ENCODE measurements at regions not wholly inside any gene's neighbourhood (a gene's known extent, or its start where the extent isn't known, plus 50 kb on each side); places are given as distances from the start of the nearest gene placed in this dataset.

- TF ChIP-seq CTCF (IDR thresholded peaks at IDR 0.05) (no peak), ZFX (IDR thresholded peaks at IDR 0.05; ENCODE audit: borderline replicate concordance) (no peak)
These were observed 230.2 kb downstream of the VRK1 start for GRCh38 chr14:97027256-97027999.
